K562 (cell line): ENCODE measurements at regions not wholly inside any gene's neighbourhood (a gene's known extent, or its start where the extent isn't known, plus 50 kb on each side); places are given as distances from the start of the nearest gene placed in this dataset.

Experiments
- ATAC-seq: fragments of 200-7000 bp; cut with Tn5 transposase; 3 replicates; pipeline ENCODE4 v1.9.1; 2020; ENCODE audit warnings: moderate library complexity
- BruUV-seq: library from RNA; stranded (reverse); fragments of 400-500 nt; replicated peaks from 2 replicates; lab custom pipeline; 2021; lab: Mats Ljungman, UMichigan
- CTCF ChIA-PET: fragments of 300-600 bp; formaldehyde crosslinking; extraction: SDS; loops from one replicate; lab custom pipeline; 2021; ENCODE audit warnings: low intra/inter-chr PET ratio; lab: Yijun Ruan, JAX
- POLR2A ChIA-PET: fragments of 300-600, 350-650 bp; sonication (Branson Sonifier 250); formaldehyde crosslinking; extraction: SDS; loops from one replicate; lab custom pipeline; 2021; ENCODE audit warnings: antibody characterized with exemption, inconsistent platforms; lab: Yijun Ruan, JAX
- DNase-seq, 4 experiments: peaks; one replicate each; pipeline versions ENCODE4 v3.0.0 to v3.0.0-alpha.2; 2011 to 2018; ENCODE audit warnings: low spot score in 3 of 4, mixed read lengths in 3 of 4; ENCODE audit errors: extremely low read depth in 1 of 4
- FAIRE-seq: peaks from 2 replicates; lab custom pipeline; 2011; peaks lifted over from hg19 to GRCh38; lab: Jason Lieb, UNC
- H2AFZ ChIP-seq: 2 replicates; pipeline ENCODE4 v1.6.0; 2011; ENCODE audit warnings: low read depth, low read length, control low read depth, inconsistent platforms
- H3K27ac ChIP-seq: fragments of 200-600 bp; 3 replicates; pipeline ENCODE4 v1.8.0; 2011; ENCODE audit warnings: low read depth, mild to moderate bottlenecking, control low read depth, inconsistent platforms, low read length, moderate library complexity, mixed read lengths; ENCODE audit errors: extremely low read depth
- H3K27me3 ChIP-seq, 2 experiments: fragments of 300-600 bp in 1 of 2; 2 replicates in 1 of 2; 3 replicates in 1 of 2; pipeline versions ENCODE4 v1.6.0 to v1.8.0; 2011; ENCODE audit warnings: inconsistent platforms in 2 of 2, low read length in 2 of 2, mild to moderate bottlenecking in 1 of 2, mixed read lengths in 1 of 2, moderate library complexity in 1 of 2; ENCODE audit not compliant: control insufficient read depth in 2 of 2, insufficient read depth in 2 of 2
- H3K36me3 ChIP-seq: fragments of 300-600 bp; 3 replicates; pipeline ENCODE4 v1.8.0; 2011; ENCODE audit warnings: mild to moderate bottlenecking, low read length, inconsistent platforms; ENCODE audit not compliant: control insufficient read depth, insufficient read depth
- H3K4me1 ChIP-seq, 2 experiments: fragments of 200-600 bp in 1 of 2; replicated peaks in 1 of 2; 2 replicates in 1 of 2; 3 replicates in 1 of 2; pipeline versions ENCODE4 v1.5.1 to v1.8.0; 2011; ENCODE audit warnings: inconsistent platforms in 2 of 2, low read length in 2 of 2, mild to moderate bottlenecking in 1 of 2, mixed read lengths in 1 of 2, moderate library complexity in 1 of 2; ENCODE audit not compliant: control insufficient read depth in 2 of 2, insufficient read depth in 2 of 2
- H3K4me2 ChIP-seq: 2 replicates; pipeline ENCODE4 v1.6.1; 2011; ENCODE audit warnings: low read length, control low read depth, inconsistent platforms, mixed read lengths; ENCODE audit not compliant: insufficient read depth
- H3K4me3 ChIP-seq: fragments of 200-600 bp; sonication (generic), shearing (Covaris generic); 2 replicates; pipeline ENCODE4 v1.5.1; 2016; ENCODE audit warnings: control low read depth, inconsistent platforms
- H3K79me2 ChIP-seq: fragments of 200-600 bp; 3 replicates; pipeline ENCODE4 v1.8.0; 2011; ENCODE audit warnings: low read length, inconsistent platforms; ENCODE audit not compliant: control insufficient read depth, insufficient read depth
- H3K9ac ChIP-seq, 2 experiments: 2 replicates each; pipeline versions ENCODE4 v1.6.0 to v1.6.1; 2011; ENCODE audit warnings: low read depth in 2 of 2, low read length in 2 of 2, control low read depth in 1 of 2, inconsistent platforms in 1 of 2, mild to moderate bottlenecking in 1 of 2, mixed read lengths in 1 of 2; ENCODE audit not compliant: insufficient read depth in 1 of 2
- H3K9me1 ChIP-seq: one replicate; pipeline ENCODE4 v1.6.0; 2011; ENCODE audit warnings: inconsistent platforms, mild to moderate bottlenecking, low read length, moderate library complexity; ENCODE audit not compliant: control insufficient read depth, insufficient read depth
- H3K9me3 ChIP-seq: replicated peaks from 2 replicates; pipeline ENCODE4 v1.5.1; 2011; ENCODE audit warnings: low read depth, low read length, inconsistent platforms; ENCODE audit not compliant: control insufficient read depth, insufficient read depth
- H4K20me1 ChIP-seq: replicated peaks from 2 replicates; pipeline ENCODE4 v1.6.1; 2011; ENCODE audit warnings: low read length, inconsistent platforms, mixed read lengths; ENCODE audit not compliant: control insufficient read depth, insufficient read depth
- CC2D1A ChIP-seq: fragments of 450-650 bp; IDR thresholded peaks from 2 replicates; pipeline ENCODE4 v1.6.1; 2017; ENCODE audit warnings: mild to moderate bottlenecking
- CSDE1 ChIP-seq, 2 experiments: fragments of 450-650 bp; IDR thresholded peaks; 2 replicates each; pipeline ENCODE4 v1.6.1; 2016; ENCODE audit warnings: mild to moderate bottlenecking in 1 of 2
- ETV1 ChIP-seq: fragments of 450-650 bp; conservative IDR thresholded peaks from 2 replicates; pipeline ENCODE4 v1.6.1; 2016; ENCODE audit warnings: missing genetic modification characterization, control low read depth, low read depth, missing compliant biosample characterization
- HNRNPL ChIP-seq: fragments of 200-400 bp; formaldehyde crosslinking; IDR thresholded peaks from 2 replicates; pipeline ENCODE4 v1.6.1; 2017; ENCODE audit warnings: low read depth, mild to moderate bottlenecking, low read length
- MBD2 ChIP-seq: sonication (generic); IDR thresholded peaks from 2 replicates; pipeline ENCODE4 v1.6.1; 2016; ENCODE audit warnings: low read depth, borderline replicate concordance
- NR1H2 ChIP-seq: sonication (generic); formaldehyde crosslinking; IDR thresholded peaks from 2 replicates; pipeline ENCODE4 v1.4.0; 2020; ENCODE audit warnings: mild to moderate bottlenecking, missing genetic modification reagents
- NR4A1 ChIP-seq, 2 experiments: fragments of 250-450 bp in 1 of 2; fragments of 450-650 bp in 1 of 2; sonication (Bioruptor Pico) in 1 of 2; IDR thresholded peaks; 2 replicates each; pipeline versions ENCODE4 v1.4.0 to v1.6.1; 2016 to 2020; ENCODE audit warnings: mild to moderate bottlenecking in 2 of 2, missing compliant biosample characterization in 1 of 2, missing genetic modification characterization in 1 of 2, moderate library complexity in 1 of 2
- SMARCE1 ChIP-seq: fragments of 450-650 bp; IDR thresholded peaks from 2 replicates; pipeline ENCODE4 v1.7.1; 2016; ENCODE audit warnings: mild to moderate bottlenecking
- SREBF2 ChIP-seq: sonication (generic); formaldehyde crosslinking; IDR thresholded peaks from 2 replicates; pipeline ENCODE4 v1.4.0; 2020; ENCODE audit warnings: mild to moderate bottlenecking, missing genetic modification reagents
- UBTF ChIP-seq, 2 experiments: IDR thresholded peaks; 2 replicates each; pipeline ENCODE4 v1.6.1; 2012; ENCODE audit warnings: improper control_type of control experiment in 2 of 2, low read depth in 2 of 2, low read length in 2 of 2, borderline replicate concordance in 1 of 2
- ZC3H11A ChIP-seq: IDR thresholded peaks from 2 replicates; pipeline ENCODE4 v1.6.1; 2012; ENCODE audit warnings: low read depth, low read length, improper control_type of control experiment
- ZNF431 ChIP-seq: sonication (generic); formaldehyde crosslinking; IDR thresholded peaks from 2 replicates; pipeline ENCODE4 v1.8.0; 2022; ENCODE audit warnings: mild to moderate bottlenecking, missing genetic modification reagents
- WGBS: fragments of 100-300 bp; shearing (Covaris generic); methylation state at CpG from one replicate; pipeline ENCODE4 v1.1.6; 2016; ENCODE audit warnings: low coverage, mixed read lengths; ENCODE audit not compliant: insufficient coverage; ENCODE audit errors: missing lambda C conversion rate; 5-methylcytosine and 5-hydroxymethylcytosine counted together
- in situ Hi-C: fragments of 300-500 bp; cut with MboI; formaldehyde crosslinking; loops from 4 replicates; pipeline ENCODE4 v1.15.0; 2018; ENCODE audit warnings: inconsistent platforms, mixed read lengths
- intact Hi-C: fragments of 100-400 bp; cut with micrococcal nuclease; formaldehyde crosslinking; loops from 2 replicates; pipeline ENCODE4 v1.14.2; 2022
- TF ChIP-seq, protein P1 (sequence below): fragments of 450-650 bp; IDR thresholded peaks from 2 replicates; pipeline ENCODE4 v1.6.1; 2016; ENCODE audit warnings: antibody characterized with exemption

DNA sequence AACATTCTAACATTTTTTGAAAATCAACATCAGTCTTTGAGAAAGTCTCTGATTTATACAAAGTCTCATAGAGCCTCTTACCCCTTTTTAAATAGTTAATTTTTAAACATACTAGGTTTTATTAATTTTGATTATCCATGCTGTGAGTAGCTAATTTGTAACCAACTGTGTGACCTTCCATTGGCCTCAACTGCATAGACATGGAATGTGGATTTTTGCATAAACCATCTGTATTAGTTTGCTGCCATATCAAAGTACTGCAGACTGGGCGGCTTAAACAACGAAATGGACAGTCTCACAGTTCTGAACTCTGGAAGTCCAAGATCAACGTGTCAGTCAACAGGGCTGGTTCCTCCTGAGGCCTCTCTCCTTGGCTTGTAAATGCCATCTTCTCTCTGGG lies 89.2 kb upstream of the AJAP1 start:
- 0% methylated on average over 3 of the region's 3 CpGs for WGBS
- no TSS peak for BruUV-seq
- in situ Hi-C loops: no loop called here

More for the DNA sequence above, 89.2 kb upstream of the AJAP1 start:
- H4K20me1 ChIP-seq: no peaks in the 10 kb centered on the region
- no peak overlapping the region for H3K4me2 ChIP-seq
- H3K27ac ChIP-seq: no peak overlapping the region
- no peaks in the 10 kb centered on the region for H3K27me3 ChIP-seq
- H3K9ac ChIP-seq: no peak overlapping the region
- H3K9me1 ChIP-seq: no peaks in the 10 kb centered on the region
- ATAC-seq: no peak
- no peaks in the 10 kb centered on the region for H3K4me1 ChIP-seq
- H3K36me3 ChIP-seq: no peaks in the 10 kb centered on the region
- intact Hi-C loops: no loop called here
- no peak overlapping the region for H3K4me3 ChIP-seq
- no peak overlapping the region for H2AFZ ChIP-seq
- FAIRE-seq: no peak
- no peak for TF ChIP-seq ZC3H11A
- TF ChIP-seq, protein P1, sequence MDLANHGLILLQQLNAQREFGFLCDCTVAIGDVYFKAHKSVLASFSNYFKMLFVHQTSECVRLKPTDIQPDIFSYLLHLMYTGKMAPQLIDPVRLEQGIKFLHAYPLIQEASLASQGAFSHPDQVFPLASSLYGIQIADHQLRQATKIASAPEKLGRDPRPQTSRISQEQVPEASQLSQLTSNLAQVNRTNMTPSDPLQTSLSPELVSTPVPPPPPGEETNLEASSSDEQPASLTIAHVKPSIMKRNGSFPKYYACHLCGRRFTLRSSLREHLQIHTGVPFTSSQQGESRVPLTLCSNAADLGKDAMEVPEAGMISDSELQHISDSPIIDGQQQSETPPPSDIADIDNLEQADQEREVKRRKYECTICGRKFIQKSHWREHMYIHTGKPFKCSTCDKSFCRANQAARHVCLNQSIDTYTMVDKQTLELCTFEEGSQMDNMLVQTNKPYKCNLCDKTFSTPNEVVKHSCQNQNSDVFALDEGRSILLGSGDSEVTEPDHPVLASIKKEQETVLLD: no peak
- no peak for TF ChIP-seq HNRNPL
- TF ChIP-seq MBD2: no peak
- TF ChIP-seq SREBF2 (CRISPR knock-in tag): no peak
- TF ChIP-seq CC2D1A: no peak
- TF ChIP-seq SMARCE1: no peak
- no peak for TF ChIP-seq ZNF431 (CRISPR knock-in tag)
- no peak for TF ChIP-seq UBTF (IDR thresholded peaks at IDR 0.05; ENCODE audit: borderline replicate concordance in 1 of 2, low read depth in 2 of 2, low read length in 2 of 2)
- no peak for TF ChIP-seq ETV1 (tag)
- no peak for TF ChIP-seq CSDE1 (IDR thresholded peaks at IDR 0.05)
- TF ChIP-seq NR4A1 (CRISPR knock-in tag; IDR thresholded peaks at IDR 0.05): no peak
- TF ChIP-seq NR4A1 (tag; IDR thresholded peaks at IDR 0.05): no peak
- TF ChIP-seq NR1H2 (CRISPR knock-in tag): no peak
- ChIA-PET CTCF (no interaction called here), POLR2A (no interaction called here)
- DNase-seq: no peak
- no peaks in the 10 kb centered on the region for H3K9me3 ChIP-seq
- no peaks in the 10 kb centered on the region for H3K79me2 ChIP-seq
